ENCODE measurements at regions not wholly inside any gene's neighbourhood (a gene's known extent, or its start where the extent isn't known, plus 50 kb on each side); places are given as distances from the start of the nearest gene placed in this dataset.
"Not testable (repeated sequence)": the region's sequence is repeated elsewhere in the genome, so short reads cannot be mapped to it uniquely, and the experiment has no call there.

DNA sequence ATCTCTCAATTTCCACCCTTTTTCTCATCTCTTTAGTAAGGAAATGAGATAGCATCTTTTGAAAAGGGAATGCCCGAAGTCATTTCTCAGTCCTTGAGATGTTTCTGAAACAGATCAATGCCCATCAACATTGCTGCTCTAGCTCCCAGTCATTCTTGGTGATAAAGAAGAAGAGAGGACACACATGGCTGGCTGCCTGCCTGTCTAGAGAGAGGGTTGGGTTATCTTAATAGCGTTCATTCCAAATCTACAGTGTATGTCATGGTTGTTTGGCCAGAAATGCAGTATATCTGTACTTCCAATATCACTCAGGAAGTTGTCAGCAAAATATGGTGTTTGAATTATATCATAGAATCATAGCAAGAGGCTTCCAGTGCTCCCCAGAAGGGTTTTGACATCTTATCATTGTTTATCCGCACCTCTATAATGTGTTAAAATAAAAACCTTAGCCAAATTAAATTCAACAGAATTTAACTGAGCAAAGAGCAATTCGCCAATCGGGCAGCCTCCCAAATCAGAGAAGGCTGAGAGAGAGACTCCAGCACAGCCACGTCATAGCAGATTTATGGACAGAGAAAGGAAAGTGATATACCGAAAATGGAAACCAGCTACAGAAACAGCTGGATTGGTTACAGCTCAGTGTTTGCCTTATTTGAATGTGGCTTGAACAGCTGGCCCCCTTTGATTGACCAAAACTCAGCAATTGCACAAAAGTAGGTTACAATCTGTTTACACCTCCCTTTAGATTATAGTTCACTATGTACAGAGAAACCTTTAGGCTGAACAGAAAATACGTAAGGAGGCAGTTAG lies 321.0 kb upstream of the FRG1 start:
- TF ChIP-seq, protein P1, sequence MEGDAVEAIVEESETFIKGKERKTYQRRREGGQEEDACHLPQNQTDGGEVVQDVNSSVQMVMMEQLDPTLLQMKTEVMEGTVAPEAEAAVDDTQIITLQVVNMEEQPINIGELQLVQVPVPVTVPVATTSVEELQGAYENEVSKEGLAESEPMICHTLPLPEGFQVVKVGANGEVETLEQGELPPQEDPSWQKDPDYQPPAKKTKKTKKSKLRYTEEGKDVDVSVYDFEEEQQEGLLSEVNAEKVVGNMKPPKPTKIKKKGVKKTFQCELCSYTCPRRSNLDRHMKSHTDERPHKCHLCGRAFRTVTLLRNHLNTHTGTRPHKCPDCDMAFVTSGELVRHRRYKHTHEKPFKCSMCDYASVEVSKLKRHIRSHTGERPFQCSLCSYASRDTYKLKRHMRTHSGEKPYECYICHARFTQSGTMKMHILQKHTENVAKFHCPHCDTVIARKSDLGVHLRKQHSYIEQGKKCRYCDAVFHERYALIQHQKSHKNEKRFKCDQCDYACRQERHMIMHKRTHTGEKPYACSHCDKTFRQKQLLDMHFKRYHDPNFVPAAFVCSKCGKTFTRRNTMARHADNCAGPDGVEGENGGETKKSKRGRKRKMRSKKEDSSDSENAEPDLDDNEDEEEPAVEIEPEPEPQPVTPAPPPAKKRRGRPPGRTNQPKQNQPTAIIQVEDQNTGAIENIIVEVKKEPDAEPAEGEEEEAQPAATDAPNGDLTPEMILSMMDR (conservative IDR thresholded peaks at IDR 0.05 in 1 of 2, IDR thresholded peaks at IDR 0.05 in 1 of 2; ENCODE audit: low read depth in 1 of 2, low read length in 2 of 2) = not testable (repeated sequence)
- TF ChIP-seq EZH2 (IDR thresholded peaks at IDR 0.05; ENCODE audit: low read length, missing control alignments) = not testable (repeated sequence)

Data from fibroblast of lung (primary cell).